B cell (primary cell): ENCODE measurements at regions not wholly inside any gene's neighbourhood (a gene's known extent, or its start where the extent isn't known, plus 50 kb on each side); places are given as distances from the start of the nearest gene placed in this dataset.

Experiments
- ATAC-seq: fragments of 200-7000 bp; cut with Tn5 transposase; one replicate; pipeline ENCODE4 v1.10.0; 2021; ENCODE audit warnings: low read depth, mild to moderate bottlenecking, moderate number of reproducible peaks, moderate library complexity
- CTCF ChIA-PET: fragments of 350-600 bp; sonication (Branson Sonifier 250); formaldehyde crosslinking; loops from one replicate; lab custom pipeline; 2021; ENCODE audit warnings: antibody characterized with exemption, inconsistent platforms; lab: Charles Lee
- POLR2A ChIA-PET: fragments of 350-600 bp; sonication (Branson Sonifier 250); formaldehyde crosslinking; loops from one replicate; lab custom pipeline; 2021; ENCODE audit warnings: antibody characterized with exemption; lab: Charles Lee
- DNase-seq: peaks from one replicate; pipeline ENCODE4 v3.0.0; 2013
- H2AFZ ChIP-seq: 2 replicates; pipeline ENCODE4 v1.6.1; 2012; ENCODE audit warnings: mild to moderate bottlenecking, low read depth, low read length; ENCODE audit not compliant: insufficient read depth, poor library complexity, severe bottlenecking
- H3K27ac ChIP-seq, 2 donors: 1 replicate in 1 of 2; 2 replicates in 1 of 2; pipeline ENCODE4 v1.5.1; 2012 to 2013; ENCODE audit warnings: low read length in 2 of 2, mild to moderate bottlenecking in 2 of 2, moderate library complexity in 1 of 2
- H3K27me3 ChIP-seq, 4 experiments: fragments of 200-600 bp in 1 of 4; sonication (generic) in 1 of 4; replicated peaks in 1 of 4; 1 replicate in 2 of 4; 2 replicates in 2 of 4; pipeline versions ENCODE4 v1.6.1 to v1.7.0; 2013 to 2016; ENCODE audit warnings: low read length in 3 of 4, mild to moderate bottlenecking in 2 of 4, mixed read lengths in 1 of 4, moderate library complexity in 1 of 4; ENCODE audit not compliant: insufficient read depth in 4 of 4, control insufficient read depth in 3 of 4; ENCODE audit errors: control extremely low read depth in 1 of 4
- H3K36me3 ChIP-seq, 2 experiments: replicated peaks in 1 of 2; 1 replicate in 1 of 2; 2 replicates in 1 of 2; pipeline versions ENCODE4 v1.6.1 to v1.7.1; 2013; ENCODE audit warnings: low read length in 1 of 2; ENCODE audit not compliant: insufficient read depth in 2 of 2, control insufficient read depth in 1 of 2; ENCODE audit errors: control extremely low read depth in 1 of 2, extremely low read depth in 1 of 2
- H3K4me1 ChIP-seq, 2 donors: fragments of 200-600 bp in 1 of 2; sonication (generic) in 1 of 2; 1 replicate in 1 of 2; 2 replicates in 1 of 2; pipeline versions ENCODE4 v1.5.1 to v1.6.1; 2013 to 2017; ENCODE audit warnings: low read length in 2 of 2; ENCODE audit not compliant: control insufficient read depth in 2 of 2, insufficient read depth in 2 of 2
- H3K4me2 ChIP-seq: replicated peaks from 2 replicates; pipeline ENCODE3; 2012; ENCODE audit warnings: mild to moderate bottlenecking, low read depth, low read length; ENCODE audit not compliant: poor library complexity, severe bottlenecking
- H3K4me3 ChIP-seq, 5 experiments: fragments of 200-600 bp in 1 of 5; sonication (generic) in 1 of 5; 1 replicate in 3 of 5; 2 replicates in 2 of 5; pipeline versions ENCODE4 v1.5.1 to v1.7.0; 2011 to 2016; ENCODE audit warnings: low read length in 4 of 5, mild to moderate bottlenecking in 4 of 5, low read depth in 2 of 5, control low read depth in 1 of 5, moderate library complexity in 1 of 5; ENCODE audit not compliant: insufficient read depth in 1 of 5; ENCODE audit errors: control extremely low read depth in 1 of 5, extremely low read depth in 1 of 5
- H3K79me2 ChIP-seq: fragments of 200-600 bp; sonication (generic); one replicate; pipeline ENCODE4 v1.6.0; 2016; ENCODE audit warnings: low read length; ENCODE audit not compliant: control insufficient read depth, insufficient read depth
- H3K9ac ChIP-seq: fragments of 200-600 bp; sonication (generic); 2 replicates; pipeline ENCODE4 v1.6.1; 2017; ENCODE audit warnings: mild to moderate bottlenecking, low read length, moderate library complexity
- H3K9me3 ChIP-seq, 3 donors: one replicate each; pipeline versions ENCODE4 v1.6.1 to v1.7.1; 2013; ENCODE audit warnings: low read length in 2 of 3; ENCODE audit not compliant: control insufficient read depth in 2 of 3, insufficient read depth in 1 of 3; ENCODE audit errors: control extremely low read depth in 1 of 3
- H4K20me1 ChIP-seq: 2 replicates; pipeline ENCODE4 v1.6.0; 2012; ENCODE audit warnings: mild to moderate bottlenecking, low read length; ENCODE audit not compliant: insufficient read depth, control insufficient read depth, poor library complexity, severe bottlenecking
- H3K27ac Mint-ChIP-seq: one replicate; pipeline ENCODE4 v1.8.0; 2021; ENCODE audit warnings: mixed read lengths
- H3K27me3 Mint-ChIP-seq: one replicate; pipeline ENCODE4 v1.8.0; 2021; ENCODE audit warnings: mixed read lengths
- H3K4me1 Mint-ChIP-seq: one replicate; pipeline ENCODE4 v1.8.0; 2021; ENCODE audit warnings: mixed read lengths
- H3K4me3 Mint-ChIP-seq: one replicate; pipeline ENCODE4 v1.8.0; 2021; ENCODE audit warnings: mixed read lengths
- H3K9me3 Mint-ChIP-seq: one replicate; pipeline ENCODE4 v1.8.0; 2022; ENCODE audit warnings: mixed read lengths; ENCODE audit not compliant: insufficient read depth
- CTCF ChIP-seq: fragments of 200-600 bp; IDR thresholded peaks from one replicate; pipeline ENCODE4 v1.8.0; 2022; ENCODE audit warnings: antibody characterized with exemption, mild to moderate bottlenecking
- EZH2 ChIP-seq: IDR thresholded peaks from 2 replicates; pipeline ENCODE4 v1.6.1; 2012; ENCODE audit warnings: borderline replicate concordance, low read depth, mild to moderate bottlenecking, moderate library complexity, low read length; ENCODE audit not compliant: insufficient read depth, poor library complexity, severe bottlenecking
- WGBS: methylation state at CpG from one replicate; pipeline ENCODE4 v1.1.5; 2013; ENCODE audit warnings: missing lambda C conversion rate; ENCODE audit not compliant: insufficient coverage; 5-methylcytosine and 5-hydroxymethylcytosine counted together
- intact Hi-C: fragments of 100-400 bp; cut with micrococcal nuclease; formaldehyde crosslinking; loops from one replicate; pipeline ENCODE4 v1.10.0; 2022

GRCh38 chr10:8396675-8397074 is 342.2 kb downstream of the GATA3 start:
- POLR2A ChIA-PET = no interaction called here
- Mint-ChIP-seq H3K27ac (no peak overlapping the region), H3K4me3 (no peak overlapping the region), H3K9me3 (no peaks in the 10 kb centered on the region), H3K27me3 (no peaks in the 10 kb centered on the region), H3K4me1 (no peaks in the 10 kb centered on the region)
- Histone ChIP-seq H4K20me1 (no peaks in the 10 kb centered on the region), H3K4me1 (no peaks in the 10 kb centered on the region), H3K27me3 (no peaks in the 10 kb centered on the region), H3K36me3 (no peaks in the 10 kb centered on the region), H3K27ac (no peak overlapping the region), H3K9me3 (no peaks in the 10 kb centered on the region), H3K79me2 (no peaks in the 10 kb centered on the region), H2AFZ (no peak overlapping the region), H3K4me3 (no peak overlapping the region), H3K9ac (no peak overlapping the region), H3K4me2 (no peak overlapping the region)
- ATAC-seq (no peak), DNase-seq (no peak)
- 100% methylated on average over 1 of the region's 1 CpG for WGBS
- CTCF ChIA-PET = no interaction called here
- TF ChIP-seq CTCF (no peak), EZH2 (no peak)
- intact Hi-C loops = no loop called here

GRCh38 chr10:8398771-8399170 is 344.3 kb downstream of the GATA3 start:
- Histone ChIP-seq H3K27ac (no peak overlapping the region), H3K4me3 (no peak overlapping the region), H2AFZ (no peak overlapping the region), H3K27me3 (no peaks in the 10 kb centered on the region), H3K9ac (no peak overlapping the region), H4K20me1 (no peaks in the 10 kb centered on the region), H3K4me1 (no peaks in the 10 kb centered on the region), H3K4me2 (no peak overlapping the region), H3K36me3 (no peaks in the 10 kb centered on the region), H3K9me3 (no peaks in the 10 kb centered on the region), H3K79me2 (no peaks in the 10 kb centered on the region)
- TF ChIP-seq EZH2 = no peak
- no peak for ATAC-seq
- POLR2A ChIA-PET = no interaction called here
- CTCF ChIA-PET = no interaction called here
- intact Hi-C loops = no loop called here
- Mint-ChIP-seq H3K4me3 (no peak overlapping the region), H3K9me3 (no peaks in the 10 kb centered on the region), H3K27ac (no peak overlapping the region), H3K27me3 (no peaks in the 10 kb centered on the region), H3K4me1 (no peaks in the 10 kb centered on the region)
- DNase-seq = no peak
- no CpG with 5 or more reads among the region's 1 CpG for WGBS
